Heart left ventricle (tissue), 13 donors: ENCODE measurements at regions not wholly inside any gene's neighbourhood (a gene's known extent, or its start where the extent isn't known, plus 50 kb on each side); places are given as distances from the start of the nearest gene placed in this dataset.

Experiments used
- CTCF ChIP-seq, 12 donors: fragments of 200-600 bp; sonication (generic) in 4 of 12; IDR thresholded peaks; one replicate each; pipeline versions ENCODE4 v1.5.0 to v1.8.0; 2018 to 2022; ENCODE audit warnings: antibody characterized with exemption in 12 of 12, mild to moderate bottlenecking in 5 of 12
- POLR2A ChIP-seq, 2 donors: fragments of 450-650 bp; IDR thresholded peaks; one replicate each; pipeline ENCODE4 v1.6.1; 2017; ENCODE audit warnings: antibody characterized with exemption in 2 of 2, mild to moderate bottlenecking in 2 of 2, moderate library complexity in 2 of 2
- donor health status: ischemic (EF 13 %, LVEDD 7.1; RV severe dilation, severe dysfunction).
- donor health status: DM: no; HTN: yes; CAD: no.
- donor health status: DM: no; HTN: no; CAD: no.
- donor health status: ischemic (EF 25% LVEDD 6.9; RV normal size, moderate dysfunction).
- donor health status: ischemic (EF 25% LVEDD 5.7; RV mildly dilated, moderate dysfunction).
- donor health status: ischemic (EF 35%, LVEDD 5.7; RV mildly dilated, moderate dysfunction).
- donor health status: nonischemic (EF 11% LVEDD 7.7; RV severe dilation, severe dysfunction).
- donor health status: DM: yes; HTN: yes; CAD: no.
- donor health status: PGD.
- donor health status: ischemic (EF 29% LVEDD 5.4; RV normal size, mild dysfunction).
- donor health status: nonischemic (EF 23%, LVEDD 6.1; RV moderate dilation, normal function).

DNA sequence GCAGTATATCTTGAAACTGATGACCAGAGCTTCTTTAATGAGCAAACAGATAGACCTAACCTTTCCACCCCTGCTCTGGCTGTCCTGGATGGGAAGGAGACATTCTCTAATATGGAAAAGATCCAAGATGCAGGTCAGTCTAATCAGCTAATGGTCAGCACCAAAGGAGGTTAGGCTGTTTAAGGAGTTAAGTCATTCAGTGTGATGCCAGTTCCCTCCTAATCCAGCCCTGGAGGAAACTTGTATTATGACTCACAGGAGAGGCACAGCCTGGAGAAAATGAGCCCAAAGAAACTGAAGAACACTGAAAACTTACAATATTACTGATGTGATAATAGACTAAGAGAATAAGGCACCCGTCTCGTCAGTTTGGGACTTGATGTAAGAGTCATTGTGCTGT lies 323.0 kb downstream of the HNRNPD start:
- TF ChIP-seq CTCF (IDR thresholded peaks at IDR 0.05) (no peak), POLR2A (IDR thresholded peaks at IDR 0.05) (no peak)
